NCI-H146 (cell line): ENCODE measurements at regions not wholly inside any gene's neighbourhood (a gene's known extent, or its start where the extent isn't known, plus 50 kb on each side); places are given as distances from the start of the nearest gene placed in this dataset.

Experiments used
- DNase-seq: peaks from one replicate; lab custom pipeline; 2025; lab: John Stamatoyannopoulos, UW

- DNase-seq = no peak
Measured at GRCh38 chr1:67991546-67991945, 58.9 kb downstream of the DIRAS3 start.

GRCh38 chr1:67988066-67988465, 62.4 kb downstream of the DIRAS3 start:
- no peak for DNase-seq

- DNase-seq = no peak
Measured at GRCh38 chr1:67987046-67987799, 63.2 kb downstream of the DIRAS3 start.

DNA sequence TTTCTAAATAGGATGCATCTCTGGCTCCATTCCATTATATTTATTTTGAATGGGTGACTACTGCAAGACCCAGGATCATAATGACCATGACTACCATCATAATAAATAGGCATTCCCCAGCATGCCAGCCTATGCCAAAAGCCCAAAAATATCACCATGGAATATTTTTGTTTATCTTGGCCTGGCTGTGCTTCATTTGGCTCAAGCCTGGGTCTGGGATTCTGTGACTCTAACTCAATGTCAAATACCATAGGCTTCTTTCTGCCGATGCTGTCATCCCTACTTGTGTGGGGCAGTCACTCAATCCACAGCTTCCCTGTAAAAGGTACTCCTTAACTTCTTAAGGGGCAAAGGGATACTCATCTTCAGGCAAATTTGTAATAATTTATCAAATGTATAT, 66.6 kb downstream of the DIRAS3 start:
- DNase-seq = no peak

- DNase-seq = no peak
Measured at GRCh38 chr1:67980028-67980427, 70.4 kb downstream of the DIRAS3 start.

- DNase-seq = no peak
Measured at GRCh38 chr1:67979532-67979931, 70.9 kb downstream of the DIRAS3 start.

DNA sequence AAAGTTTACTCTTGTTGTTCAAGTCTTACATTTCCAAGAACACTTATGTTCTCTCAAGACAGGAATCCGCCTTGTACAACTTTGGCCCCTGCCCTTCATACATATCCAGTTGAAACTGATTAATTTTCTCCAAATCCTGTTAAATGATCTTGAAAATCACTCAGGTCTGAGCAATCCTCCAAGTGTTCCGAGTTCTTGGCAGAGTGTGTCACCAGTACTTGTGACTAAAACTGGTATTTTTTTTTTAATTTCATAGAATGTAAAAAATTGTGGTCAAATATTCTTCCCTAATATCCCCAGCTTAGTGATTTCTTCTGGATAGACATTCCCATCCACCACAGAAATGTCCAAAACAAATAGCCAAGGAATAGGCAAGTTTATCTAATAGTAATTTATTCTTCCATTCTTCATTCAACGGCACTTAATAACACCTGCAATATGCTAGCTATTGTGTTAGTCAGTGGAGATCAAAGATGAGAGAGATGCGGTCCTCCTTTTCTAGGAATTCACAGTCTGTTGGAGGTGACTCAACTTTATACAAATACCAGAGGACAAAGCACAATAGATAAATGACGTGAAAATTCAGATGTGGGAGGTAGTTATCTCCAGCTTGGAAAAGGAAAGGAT, 71.4 kb downstream of the DIRAS3 start:
- DNase-seq = peak; percentile 50

- DNase-seq = no peak
Measured at GRCh38 chr1:67977756-67978155, 72.7 kb downstream of the DIRAS3 start.

DNA sequence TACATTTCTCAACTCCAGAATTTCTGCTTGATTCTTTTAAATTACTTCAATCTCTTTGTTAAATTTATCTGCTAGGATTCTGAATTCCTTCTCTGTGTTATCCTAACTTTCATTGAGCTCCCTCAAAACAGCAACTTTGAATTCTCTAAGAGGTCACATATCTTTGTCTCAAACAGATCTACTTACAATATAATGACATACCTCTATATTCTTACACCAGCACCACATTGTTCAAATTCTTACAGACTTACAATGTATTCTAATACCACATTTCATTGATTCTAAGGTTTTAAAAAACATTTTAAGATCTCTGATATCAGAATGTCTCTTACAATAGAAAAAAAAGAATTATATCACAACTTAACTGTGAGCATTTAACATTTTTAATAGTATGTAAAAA, 77.4 kb downstream of the DIRAS3 start:
- no peak for DNase-seq

DNA sequence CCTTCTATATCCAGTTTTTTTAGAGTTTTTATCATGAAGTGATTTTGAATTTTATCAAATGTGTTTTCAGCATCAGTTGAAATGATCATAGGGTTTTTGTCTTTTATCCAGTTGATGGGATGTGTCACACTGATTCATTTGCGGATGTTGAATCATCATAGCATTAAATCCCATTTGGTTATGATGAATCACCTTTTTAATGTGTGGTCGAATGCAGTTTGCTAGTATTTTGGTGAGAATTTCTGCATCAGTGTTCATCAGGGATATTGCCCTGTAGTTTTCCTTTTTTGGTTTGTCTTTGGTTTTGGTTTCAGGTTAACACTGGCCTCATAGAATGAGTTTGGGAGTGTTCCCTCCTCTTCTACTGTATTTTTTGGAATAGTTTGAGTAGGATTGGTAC, 80.3 kb downstream of the DIRAS3 start:
- DNase-seq = no peak

DNA sequence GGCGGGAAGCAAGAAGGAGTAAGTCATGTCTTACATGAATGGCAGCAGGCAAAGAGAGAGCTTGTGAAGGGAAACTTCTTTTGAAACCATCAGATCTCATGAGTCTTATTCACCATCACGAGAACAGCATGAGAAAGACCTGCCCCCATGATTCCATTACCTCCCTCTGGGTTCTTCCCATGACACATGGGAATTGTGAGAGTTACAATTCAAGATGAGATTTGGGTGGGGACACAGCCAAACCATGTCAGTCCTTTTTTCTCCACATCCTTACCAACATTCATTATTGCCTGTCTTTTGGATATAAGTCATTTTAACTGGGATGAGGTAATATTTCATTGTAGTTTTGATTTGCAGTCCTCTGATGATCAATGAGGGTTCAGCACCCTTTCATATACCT, 81.0 kb downstream of the DIRAS3 start:
- no peak for DNase-seq

DNA sequence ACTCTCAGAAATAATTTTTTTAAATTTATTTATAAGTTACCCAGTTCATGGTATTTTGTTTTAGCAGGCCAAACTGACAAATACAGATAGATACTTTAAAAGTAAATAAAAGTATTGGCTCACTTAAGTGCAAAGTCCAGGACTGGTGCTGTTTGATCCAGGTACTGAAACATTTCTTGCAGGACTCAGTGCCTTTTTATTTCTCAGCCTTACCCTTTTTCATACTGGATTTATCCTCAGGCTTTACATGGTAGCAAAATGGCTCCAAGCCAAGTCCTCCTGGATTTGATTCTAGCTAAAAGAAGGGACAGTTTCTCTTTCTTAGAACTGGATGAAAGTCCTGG, 83.8 kb downstream of the DIRAS3 start:
- DNase-seq = no peak

DNA sequence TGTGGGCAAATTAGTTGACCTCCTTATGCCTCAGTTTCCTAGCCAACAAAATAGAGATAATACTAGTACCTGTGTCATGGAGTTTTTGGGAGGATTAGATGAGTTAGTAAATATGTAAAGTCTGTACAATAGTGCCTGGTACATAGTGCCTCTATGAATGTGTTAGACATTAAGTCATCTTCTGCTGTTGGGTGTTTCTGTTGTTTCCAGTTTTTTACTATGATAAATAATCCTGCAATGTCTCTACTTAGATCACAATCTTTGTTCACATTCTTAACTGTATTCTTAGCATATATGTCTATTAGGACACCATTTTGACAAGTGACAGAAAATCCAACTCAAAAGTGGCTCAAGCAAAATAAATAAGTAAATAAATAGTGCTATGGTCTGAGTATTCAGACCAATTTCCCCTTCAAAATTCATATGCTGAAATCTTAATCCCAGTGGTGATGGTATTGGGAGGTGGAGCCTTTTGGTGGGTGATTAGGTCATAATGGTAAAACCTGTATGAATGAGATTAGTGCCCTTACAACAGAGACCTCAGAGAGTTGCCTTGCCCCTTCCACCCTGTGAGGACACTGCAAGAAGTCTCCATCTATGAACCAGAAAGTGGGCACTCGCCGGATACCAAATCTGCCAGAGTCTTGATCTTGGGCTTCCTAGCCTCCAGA, 84.3 kb downstream of the DIRAS3 start:
- no peak for DNase-seq

GRCh38 chr1:67963263-67963662, 87.2 kb downstream of the DIRAS3 start:
- no peak for DNase-seq

DNA sequence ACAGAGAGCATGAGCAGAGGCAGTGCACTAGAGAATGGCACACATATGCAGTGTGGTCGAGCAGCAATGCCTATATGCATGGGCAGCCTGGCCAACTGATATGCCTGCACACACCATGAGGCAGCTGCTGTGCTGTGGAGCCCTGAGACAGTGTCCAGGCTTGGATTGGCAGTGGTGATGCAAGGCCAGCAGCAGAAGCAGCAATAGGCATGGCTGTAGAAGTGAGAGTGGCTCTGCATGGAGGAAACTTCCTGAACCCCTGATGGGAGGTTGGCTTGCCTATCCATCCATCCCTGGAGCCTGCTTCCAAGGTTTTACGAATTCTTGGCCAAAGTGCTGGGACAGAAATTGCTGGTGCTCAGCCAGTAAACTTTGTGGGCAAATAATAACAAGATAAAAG, 89.7 kb downstream of the DIRAS3 start:
- DNase-seq = no peak

GRCh38 chr1:67958472-67958871, 92.0 kb downstream of the DIRAS3 start:
- peak; percentile 23 for DNase-seq

DNA sequence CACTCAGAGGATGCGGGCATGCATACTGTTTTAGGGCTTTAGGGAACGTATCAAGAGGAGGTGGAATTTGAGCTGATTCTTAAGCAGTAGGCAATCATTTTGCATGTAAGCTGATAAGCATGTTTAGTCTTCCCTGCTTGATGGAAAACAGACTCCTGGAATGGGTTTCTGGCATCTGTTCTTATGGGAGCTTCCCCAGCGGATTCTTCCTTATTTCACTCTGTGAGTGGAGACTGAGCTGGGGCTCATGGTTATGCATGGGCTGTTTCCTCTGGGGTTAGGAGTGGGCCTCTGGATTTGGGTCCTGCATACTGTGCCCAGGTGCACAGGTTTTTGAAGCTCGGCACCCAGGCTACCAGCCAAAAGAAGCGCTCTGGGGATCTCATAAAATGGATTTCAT, 93.4 kb downstream of the DIRAS3 start:
- no peak for DNase-seq

DNA sequence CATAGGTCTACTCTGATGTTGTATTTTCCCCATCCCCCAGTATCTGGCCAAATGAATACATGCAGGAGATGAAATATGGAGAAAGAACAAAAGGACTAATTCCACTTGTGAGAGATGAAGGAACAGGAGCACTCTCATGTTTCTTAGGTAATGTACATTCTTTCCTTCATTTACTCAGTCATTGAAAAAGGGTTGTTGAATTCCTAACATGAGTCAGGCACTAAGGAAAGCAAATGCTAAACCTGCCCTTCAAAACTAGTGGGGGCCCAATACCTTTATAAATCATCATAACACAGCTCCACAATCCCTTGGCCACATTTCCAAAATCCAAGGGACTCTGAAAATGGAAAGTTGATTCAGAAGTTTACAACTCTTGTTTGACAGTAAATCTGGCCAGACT, 94.3 kb downstream of the DIRAS3 start:
- no peak for DNase-seq

DNA sequence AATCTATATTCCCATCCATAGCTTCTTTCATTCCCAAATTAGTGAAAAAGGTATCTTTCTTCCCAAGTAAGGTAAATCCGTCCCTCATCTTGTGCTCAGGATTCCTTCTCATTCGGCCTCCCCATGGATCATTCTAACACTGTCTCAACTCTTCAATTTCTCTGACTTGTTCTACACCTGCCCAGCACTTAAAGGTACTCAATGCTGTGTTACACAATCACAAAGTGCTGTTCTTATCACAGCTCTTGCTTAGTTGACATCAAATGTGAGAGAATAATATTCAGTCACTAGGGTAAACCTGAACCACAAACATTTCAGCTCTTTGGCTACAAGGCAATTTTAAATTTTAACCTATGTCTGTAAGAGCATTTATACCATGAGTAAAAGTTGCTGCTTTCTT, 94.8 kb downstream of the DIRAS3 start:
- DNase-seq = no peak

- no peak for DNase-seq
Measured at GRCh38 chr1:67953301-67953700, 97.1 kb downstream of the DIRAS3 start.

- no peak for DNase-seq
Measured at GRCh38 chr1:67952071-67952470, 98.4 kb downstream of the DIRAS3 start.

DNA sequence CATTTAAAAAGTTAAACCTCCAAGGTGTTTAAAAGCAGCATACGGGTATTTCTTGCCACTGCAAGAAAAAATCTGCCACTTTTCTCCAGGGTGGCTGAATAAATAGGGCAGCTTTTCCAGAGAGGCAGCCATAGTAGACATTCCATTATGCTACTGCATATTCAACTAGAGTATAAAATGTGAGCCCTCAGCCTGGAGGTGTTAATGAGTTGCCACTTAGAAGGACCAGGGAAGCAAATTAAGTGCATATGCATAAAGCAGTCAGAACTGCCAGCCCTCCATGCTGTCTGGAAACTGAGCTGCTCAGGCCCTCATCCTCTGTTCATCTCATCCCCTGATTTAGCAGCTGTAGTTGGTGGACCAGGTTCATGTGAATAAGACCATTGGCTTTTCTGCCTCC, 99.4 kb downstream of the DIRAS3 start:
- DNase-seq = no peak
